ENCODE measurements at regions not wholly inside any gene's neighbourhood (a gene's known extent, or its start where the extent isn't known, plus 50 kb on each side); places are given as distances from the start of the nearest gene placed in this dataset.

GRCh38 chr20:60410618-60411264 is 452.5 kb downstream of the CDH26 start:
- Histone ChIP-seq H3K4me2 (no peak overlapping the region), H3K9ac (no peak overlapping the region), H3K4me1 (no peaks in the 10 kb centered on the region), H3K27ac (no peak overlapping the region), H2AFZ (replicated peaks) (no peak overlapping the region), H3K79me2 (ENCODE audit: low read depth) (no peaks in the 10 kb centered on the region), H3K4me3 (no peak overlapping the region), H3K36me3 (no peaks in the 10 kb centered on the region), H4K20me1 (ENCODE audit: low read depth) (no peaks in the 10 kb centered on the region), H3K27me3 (no peaks in the 10 kb centered on the region), H3K9me3 (ENCODE audit: low read depth) (no peaks in the 10 kb centered on the region), H3F3A (ENCODE audit: low read depth) (no peaks in the 10 kb centered on the region)
- no peak overlapping the region for H3K4me3 Mint-ChIP-seq
- no peak overlapping the region for H3K27ac Mint-ChIP-seq
- H3K4me1 Mint-ChIP-seq = peaks cover 6% of the 10 kb centered on the region
- no peak for DNase-seq (ENCODE audit: low spot score)
- peaks cover 8% of the 10 kb centered on the region for H3K9me3 Mint-ChIP-seq
- peaks cover 7% of the 10 kb centered on the region for H3K27me3 Mint-ChIP-seq (ENCODE audit: insufficient read depth, low read depth)
- TF ChIP-seq EZH2 (IDR thresholded peaks at IDR 0.05) = no peak
- H3K36me3 Mint-ChIP-seq = peaks cover 2% of the 10 kb centered on the region

- Histone ChIP-seq H3K4me1 (no peaks in the 10 kb centered on the region), H3K4me2 (no peak overlapping the region), H3K27ac (no peak overlapping the region), H3K9ac (no peak overlapping the region), H3K4me3 (no peak overlapping the region), H4K20me1 (ENCODE audit: low read depth) (no peaks in the 10 kb centered on the region), H3F3A (ENCODE audit: low read depth) (no peaks in the 10 kb centered on the region), H3K79me2 (ENCODE audit: low read depth) (no peaks in the 10 kb centered on the region), H3K27me3 (no peaks in the 10 kb centered on the region), H3K36me3 (no peaks in the 10 kb centered on the region), H2AFZ (replicated peaks) (no peak overlapping the region), H3K9me3 (ENCODE audit: low read depth) (no peaks in the 10 kb centered on the region)
- H3K4me1 Mint-ChIP-seq = peaks cover 6% of the 10 kb centered on the region
- peaks cover 7% of the 10 kb centered on the region for H3K27me3 Mint-ChIP-seq (ENCODE audit: insufficient read depth, low read depth)
- H3K4me3 Mint-ChIP-seq = no peak overlapping the region
- DNase-seq (ENCODE audit: low spot score) = no peak
- H3K36me3 Mint-ChIP-seq = peaks cover 2% of the 10 kb centered on the region
- H3K27ac Mint-ChIP-seq = no peak overlapping the region
- no peak for TF ChIP-seq EZH2phosphoT487 (IDR thresholded peaks at IDR 0.05)
- TF ChIP-seq CTCF (IDR thresholded peaks at IDR 0.05) = no peak
- TF ChIP-seq EZH2 (IDR thresholded peaks at IDR 0.05) = no peak
- H3K9me3 Mint-ChIP-seq = peaks cover 8% of the 10 kb centered on the region
Measured at GRCh38 chr20:60411813-60412212, 453.6 kb downstream of the CDH26 start.

- no peaks in the 10 kb centered on the region for H3K27me3 ChIP-seq
- no peaks in the 10 kb centered on the region for H3K36me3 ChIP-seq
- H3K4me3 ChIP-seq = no peak overlapping the region
- Mint-ChIP-seq H3K27ac (no peak overlapping the region), H3K4me1 (peaks cover 3% of the 10 kb centered on the region), H3K9me3 (peaks cover 4% of the 10 kb centered on the region), H3K4me3 (no peak overlapping the region), H3K27me3 (ENCODE audit: insufficient read depth, low read depth) (peaks cover 2% of the 10 kb centered on the region), H3K36me3 (no peaks in the 10 kb centered on the region)
- DNase-seq (ENCODE audit: low spot score) = no peak
- H3K9ac ChIP-seq = no peak overlapping the region
- H3K27ac ChIP-seq = no peak overlapping the region
- no peaks in the 10 kb centered on the region for H3F3A ChIP-seq (ENCODE audit: low read depth)
- no peaks in the 10 kb centered on the region for H3K79me2 ChIP-seq (ENCODE audit: low read depth)
- H3K4me1 ChIP-seq = no peaks in the 10 kb centered on the region
- H3K9me3 ChIP-seq (ENCODE audit: low read depth) = no peaks in the 10 kb centered on the region
- no peak overlapping the region for H2AFZ ChIP-seq (replicated peaks)
- H3K4me2 ChIP-seq = no peak overlapping the region
- TF ChIP-seq EZH2 (IDR thresholded peaks at IDR 0.05) = no peak
- TF ChIP-seq CTCF (IDR thresholded peaks at IDR 0.05) = no peak
- no peak for TF ChIP-seq EZH2phosphoT487 (IDR thresholded peaks at IDR 0.05)
- H4K20me1 ChIP-seq (ENCODE audit: low read depth) = no peaks in the 10 kb centered on the region
Measured at GRCh38 chr20:60420676-60421229, 462.5 kb downstream of the CDH26 start.

GRCh38 chr20:60422848-60423247 is 464.6 kb downstream of the CDH26 start:
- H3K27ac ChIP-seq = no peak overlapping the region
- TF ChIP-seq EZH2phosphoT487 (IDR thresholded peaks at IDR 0.05) (no peak), CTCF (IDR thresholded peaks at IDR 0.05) (no peak), EZH2 (IDR thresholded peaks at IDR 0.05) (no peak)
- no peaks in the 10 kb centered on the region for H3K9me3 ChIP-seq (ENCODE audit: low read depth)
- Mint-ChIP-seq H3K36me3 (no peaks in the 10 kb centered on the region), H3K4me3 (no peak overlapping the region), H3K27ac (no peak overlapping the region), H3K27me3 (ENCODE audit: insufficient read depth, low read depth) (peaks cover 2% of the 10 kb centered on the region), H3K9me3 (peaks cover 2% of the 10 kb centered on the region), H3K4me1 (peaks cover 3% of the 10 kb centered on the region)
- no peaks in the 10 kb centered on the region for H3K79me2 ChIP-seq (ENCODE audit: low read depth)
- H3K4me2 ChIP-seq = no peak overlapping the region
- no peak for DNase-seq (ENCODE audit: low spot score)
- H3K4me1 ChIP-seq = no peaks in the 10 kb centered on the region
- H3K9ac ChIP-seq = no peak overlapping the region
- no peaks in the 10 kb centered on the region for H4K20me1 ChIP-seq (ENCODE audit: low read depth)
- no peak overlapping the region for H2AFZ ChIP-seq (replicated peaks)
- H3F3A ChIP-seq (ENCODE audit: low read depth) = no peaks in the 10 kb centered on the region
- H3K27me3 ChIP-seq = no peaks in the 10 kb centered on the region
- H3K36me3 ChIP-seq = no peaks in the 10 kb centered on the region
- H3K4me3 ChIP-seq = no peak overlapping the region
